ENCODE measurements at regions not wholly inside any gene's neighbourhood (a gene's known extent, or its start where the extent isn't known, plus 50 kb on each side); places are given as distances from the start of the nearest gene placed in this dataset.

GRCh38 chr16:7843261-7843660 lies 510.6 kb downstream of the RBFOX1 start:
- H3K27ac ChIP-seq (ENCODE audit: low read depth, low read length): no peak overlapping the region
- no peaks in the 10 kb centered on the region for H3K9me3 ChIP-seq (ENCODE audit: low read length)
- ChIA-PET POLR2A (no interaction called here), CTCF (no interaction called here)
- no peaks in the 10 kb centered on the region for H3K36me3 ChIP-seq (ENCODE audit: insufficient read depth, low read length)
- H3K4me3 ChIP-seq (ENCODE audit: low read length): no peak overlapping the region
- DNase-seq: no peak
- H3K27ac Mint-ChIP-seq: no peak overlapping the region
- H3K27me3 ChIP-seq (ENCODE audit: insufficient read depth, low read length, poor library complexity, severe bottlenecking): no peaks in the 10 kb centered on the region
- no peaks in the 10 kb centered on the region for H3K36me3 Mint-ChIP-seq
- peaks cover 2 to 23% (median 14%) of the 10 kb centered on the region in 5 donors for H3K9me3 Mint-ChIP-seq
- no peaks in the 10 kb centered on the region for H3K27me3 Mint-ChIP-seq
- no peak overlapping the region for H3K4me3 Mint-ChIP-seq
- H3K4me1 Mint-ChIP-seq: no peaks in the 10 kb centered on the region
- no peaks in the 10 kb centered on the region for H3K4me1 ChIP-seq (ENCODE audit: insufficient read depth, low read length)

GRCh38 chr16:7839568-7839967 lies 506.9 kb downstream of the RBFOX1 start:
- DNase-seq: no peak
- H3K4me1 ChIP-seq (ENCODE audit: insufficient read depth, low read length): no peaks in the 10 kb centered on the region
- Mint-ChIP-seq H3K9me3 (peaks cover 7 to 38% (median 11%) of the 10 kb centered on the region in 5 donors), H3K27ac (no peak overlapping the region), H3K27me3 (no peaks in the 10 kb centered on the region), H3K4me1 (no peaks in the 10 kb centered on the region), H3K36me3 (no peaks in the 10 kb centered on the region), H3K4me3 (no peak overlapping the region)
- no peak overlapping the region for H3K27ac ChIP-seq (ENCODE audit: low read depth, low read length)
- H3K36me3 ChIP-seq (ENCODE audit: insufficient read depth, low read length): no peaks in the 10 kb centered on the region
- no peak overlapping the region for H3K4me3 ChIP-seq (ENCODE audit: low read length)
- H3K27me3 ChIP-seq (ENCODE audit: insufficient read depth, low read length, poor library complexity, severe bottlenecking): no peaks in the 10 kb centered on the region
- ChIA-PET CTCF (no interaction called here), POLR2A (no interaction called here)
- H3K9me3 ChIP-seq (ENCODE audit: low read length): no peaks in the 10 kb centered on the region

- Mint-ChIP-seq H3K4me3 (no peak overlapping the region), H3K9me3 (peaks cover 6 to 31% (median 11%) of the 10 kb centered on the region in 5 donors), H3K27ac (no peak overlapping the region), H3K27me3 (no peaks in the 10 kb centered on the region), H3K36me3 (no peaks in the 10 kb centered on the region), H3K4me1 (no peaks in the 10 kb centered on the region)
- ChIA-PET CTCF (no interaction called here), POLR2A (no interaction called here)
- Histone ChIP-seq H3K4me1 (ENCODE audit: insufficient read depth, low read length) (no peaks in the 10 kb centered on the region), H3K36me3 (ENCODE audit: insufficient read depth, low read length) (no peaks in the 10 kb centered on the region), H3K9me3 (ENCODE audit: low read length) (no peaks in the 10 kb centered on the region), H3K27me3 (ENCODE audit: insufficient read depth, low read length, poor library complexity, severe bottlenecking) (no peaks in the 10 kb centered on the region), H3K4me3 (ENCODE audit: low read length) (no peak overlapping the region), H3K27ac (ENCODE audit: low read depth, low read length) (no peak overlapping the region)
- DNase-seq: no peak
Observed at GRCh38 chr16:7834771-7835431, 502.3 kb downstream of the RBFOX1 start.

- ChIA-PET CTCF (no interaction called here), POLR2A (no interaction called here)
- Mint-ChIP-seq H3K9me3 (peaks cover 0 to 14% (median 7%) of the 10 kb centered on the region in 5 donors), H3K4me3 (no peak overlapping the region), H3K27me3 (no peaks in the 10 kb centered on the region), H3K27ac (no peak overlapping the region), H3K36me3 (no peaks in the 10 kb centered on the region), H3K4me1 (no peaks in the 10 kb centered on the region)
- DNase-seq: no peak
- H3K27me3 ChIP-seq (ENCODE audit: insufficient read depth, low read length, poor library complexity, severe bottlenecking): no peaks in the 10 kb centered on the region
- H3K4me1 ChIP-seq (ENCODE audit: insufficient read depth, low read length): no peaks in the 10 kb centered on the region
- no peak overlapping the region for H3K27ac ChIP-seq (ENCODE audit: low read depth, low read length)
- H3K9me3 ChIP-seq (ENCODE audit: low read length): no peaks in the 10 kb centered on the region
- H3K36me3 ChIP-seq (ENCODE audit: insufficient read depth, low read length): no peaks in the 10 kb centered on the region
- H3K4me3 ChIP-seq (ENCODE audit: low read length): no peak overlapping the region
Observed at GRCh38 chr16:7820816-7821215, 488.2 kb downstream of the RBFOX1 start.

GRCh38 chr16:7805686-7806396 lies 473.2 kb downstream of the RBFOX1 start:
- no peak overlapping the region for H3K4me3 ChIP-seq (ENCODE audit: low read length)
- ChIA-PET POLR2A (no interaction called here), CTCF (no interaction called here)
- no peaks in the 10 kb centered on the region for H3K9me3 ChIP-seq (ENCODE audit: low read length)
- H3K4me3 Mint-ChIP-seq: no peak overlapping the region
- no peak overlapping the region for H3K27ac Mint-ChIP-seq
- no peaks in the 10 kb centered on the region for H3K27me3 ChIP-seq (ENCODE audit: insufficient read depth, low read length, poor library complexity, severe bottlenecking)
- no peaks in the 10 kb centered on the region for H3K36me3 ChIP-seq (ENCODE audit: insufficient read depth, low read length)
- H3K27ac ChIP-seq (ENCODE audit: low read depth, low read length): no peak overlapping the region
- peaks cover 7 to 21% (median 15%) of the 10 kb centered on the region in 5 donors for H3K9me3 Mint-ChIP-seq
- no peak for DNase-seq
- no peaks in the 10 kb centered on the region for H3K36me3 Mint-ChIP-seq
- no peaks in the 10 kb centered on the region for H3K4me1 ChIP-seq (ENCODE audit: insufficient read depth, low read length)
- no peaks in the 10 kb centered on the region for H3K27me3 Mint-ChIP-seq
- H3K4me1 Mint-ChIP-seq: no peaks in the 10 kb centered on the region

- ChIA-PET POLR2A (no interaction called here), CTCF (no interaction called here)
- H3K4me3 Mint-ChIP-seq: no peak overlapping the region
- H3K27me3 ChIP-seq (ENCODE audit: insufficient read depth, low read length, poor library complexity, severe bottlenecking): no peaks in the 10 kb centered on the region
- H3K27me3 Mint-ChIP-seq: no peaks in the 10 kb centered on the region
- H3K4me3 ChIP-seq (ENCODE audit: low read length): no peak overlapping the region
- H3K27ac ChIP-seq (ENCODE audit: low read depth, low read length): no peak overlapping the region
- no peaks in the 10 kb centered on the region for H3K36me3 Mint-ChIP-seq
- peaks cover 7 to 21% (median 11%) of the 10 kb centered on the region in 5 donors for H3K9me3 Mint-ChIP-seq
- H3K9me3 ChIP-seq (ENCODE audit: low read length): no peaks in the 10 kb centered on the region
- H3K4me1 ChIP-seq (ENCODE audit: insufficient read depth, low read length): no peaks in the 10 kb centered on the region
- no peaks in the 10 kb centered on the region for H3K4me1 Mint-ChIP-seq
- no peak overlapping the region for H3K27ac Mint-ChIP-seq
- H3K36me3 ChIP-seq (ENCODE audit: insufficient read depth, low read length): no peaks in the 10 kb centered on the region
- DNase-seq: no peak
Observed at GRCh38 chr16:7804635-7805195, 472.1 kb downstream of the RBFOX1 start.

- no peaks in the 10 kb centered on the region for H3K4me1 Mint-ChIP-seq
- DNase-seq: no peak
- no peaks in the 10 kb centered on the region for H3K9me3 ChIP-seq (ENCODE audit: low read length)
- H3K36me3 ChIP-seq (ENCODE audit: insufficient read depth, low read length): no peaks in the 10 kb centered on the region
- no peak overlapping the region for H3K4me3 ChIP-seq (ENCODE audit: low read length)
- no peak overlapping the region for H3K4me3 Mint-ChIP-seq
- H3K27me3 ChIP-seq (ENCODE audit: insufficient read depth, low read length, poor library complexity, severe bottlenecking): no peaks in the 10 kb centered on the region
- no peak overlapping the region for H3K27ac Mint-ChIP-seq
- peaks cover 4 to 34% (median 11%) of the 10 kb centered on the region in 5 donors for H3K9me3 Mint-ChIP-seq
- H3K4me1 ChIP-seq (ENCODE audit: insufficient read depth, low read length): no peaks in the 10 kb centered on the region
- no peaks in the 10 kb centered on the region for H3K36me3 Mint-ChIP-seq
- H3K27me3 Mint-ChIP-seq: no peaks in the 10 kb centered on the region
- H3K27ac ChIP-seq (ENCODE audit: low read depth, low read length): no peak overlapping the region
- ChIA-PET CTCF (no interaction called here), POLR2A (no interaction called here)
Observed at GRCh38 chr16:7792346-7792745, 459.7 kb downstream of the RBFOX1 start.

- no peak overlapping the region for H3K27ac Mint-ChIP-seq
- Histone ChIP-seq H3K36me3 (ENCODE audit: insufficient read depth, low read length) (no peaks in the 10 kb centered on the region), H3K9me3 (ENCODE audit: low read length) (no peaks in the 10 kb centered on the region), H3K4me1 (ENCODE audit: insufficient read depth, low read length) (no peaks in the 10 kb centered on the region), H3K27ac (ENCODE audit: low read depth, low read length) (no peak overlapping the region), H3K4me3 (ENCODE audit: low read length) (no peak overlapping the region), H3K27me3 (ENCODE audit: insufficient read depth, low read length, poor library complexity, severe bottlenecking) (no peaks in the 10 kb centered on the region)
- no peaks in the 10 kb centered on the region for H3K4me1 Mint-ChIP-seq
- ChIA-PET POLR2A (no interaction called here), CTCF (no interaction called here)
- no peaks in the 10 kb centered on the region for H3K36me3 Mint-ChIP-seq
- no peak overlapping the region for H3K4me3 Mint-ChIP-seq
- no peak for DNase-seq
- peaks cover 5 to 34% (median 11%) of the 10 kb centered on the region in 5 donors for H3K9me3 Mint-ChIP-seq
- H3K27me3 Mint-ChIP-seq: no peaks in the 10 kb centered on the region
Observed at GRCh38 chr16:7791028-7791590, 458.5 kb downstream of the RBFOX1 start.

All from CD8-positive, alpha-beta memory T cell (primary cell).